Heart right ventricle (tissue), 16 donors: ENCODE measurements at regions not wholly inside any gene's neighbourhood (a gene's known extent, or its start where the extent isn't known, plus 50 kb on each side); places are given as distances from the start of the nearest gene placed in this dataset.

Experiments used
- ATAC-seq, 8 donors: fragments of 200-7000 bp; cut with Tn5 transposase; one replicate each; pipeline ENCODE4 v1.9.1; 2020; ENCODE audit warnings: mild to moderate bottlenecking in 8 of 8, moderate library complexity in 8 of 8, moderate number of reproducible peaks in 1 of 8
- DNase-seq, 2 donors: peaks; one replicate each; pipeline ENCODE4 v3.0.0-alpha.2; 2020
- H3K27ac ChIP-seq, 10 donors: fragments of 200-600 bp; sonication (generic) in 2 of 10; one replicate each; pipeline versions ENCODE4 v1.5.0 to v1.8.0; 2020 to 2022; ENCODE audit warnings: mild to moderate bottlenecking in 3 of 10
- H3K27me3 ChIP-seq, 7 donors: fragments of 200-600 bp; one replicate each; pipeline ENCODE4 v1.8.0; 2021 to 2022; ENCODE audit warnings: mild to moderate bottlenecking in 2 of 7
- H3K36me3 ChIP-seq, 9 donors: fragments of 200-600 bp; sonication (generic) in 1 of 9; one replicate each; pipeline versions ENCODE4 v1.5.0 to v1.8.0; 2020 to 2022; ENCODE audit warnings: mild to moderate bottlenecking in 2 of 9
- H3K4me1 ChIP-seq, 9 donors: fragments of 200-600 bp; sonication (generic) in 1 of 9; one replicate each; pipeline versions ENCODE4 v1.5.0 to v1.8.0; 2020 to 2022; ENCODE audit warnings: mild to moderate bottlenecking in 4 of 9
- H3K4me3 ChIP-seq, 10 donors: fragments of 200-600 bp; sonication (generic) in 2 of 10; one replicate each; pipeline versions ENCODE4 v1.5.0 to v1.8.0; 2020 to 2022; ENCODE audit warnings: mild to moderate bottlenecking in 7 of 10, moderate library complexity in 2 of 10
- H3K9me3 ChIP-seq, 11 donors: fragments of 200-600 bp in 10 of 11; sonication (generic) in 2 of 11; one replicate each; pipeline versions ENCODE4 v1.5.0 to v1.8.0; 2013 to 2022; ENCODE audit warnings: mild to moderate bottlenecking in 2 of 11, control low read depth in 1 of 11, moderate library complexity in 1 of 11
- CTCF ChIP-seq, 9 donors: fragments of 200-600 bp; sonication (generic) in 2 of 9; IDR thresholded peaks; one replicate each; pipeline versions ENCODE4 v1.5.0 to v1.8.0; 2021 to 2022; ENCODE audit warnings: antibody characterized with exemption in 9 of 9, mild to moderate bottlenecking in 5 of 9, moderate library complexity in 1 of 9
- WGBS, 2 donors: extraction: QIAGEN DNeasy Blood & Tissue Kit; methylation state at CpG; one replicate each; pipeline ENCODE4 v1.1.7; 2013; ENCODE audit warnings: inconsistent platforms in 1 of 2; 5-methylcytosine and 5-hydroxymethylcytosine counted together
- intact Hi-C, 10 donors: fragments of 100-400 bp; cut with DNase I; formaldehyde crosslinking; loops; one replicate each; pipeline versions ENCODE4 v1.11.1 to v1.14.2; 2022
- donor health status: Arrhythmogenic right ventricular cardiomyopathy.
- donor health status: ischemic (EF 13 %, LVEDD 7.1; RV severe dilation, severe dysfunction).
- donor health status: healthy with polysubstance abuse.
- donor health status: DM: no; HTN: yes; CAD: no.
- donor health status: DM: no; HTN: no; CAD: no.
- donor health status: ischemic (EF 25% LVEDD 6.9; RV normal size, moderate dysfunction).
- donor health status: ischemic (EF 25% LVEDD 5.7; RV mildly dilated, moderate dysfunction).
- donor health status: healthy.
- donor health status: DM: yes; HTN: yes; CAD: no.
- donor health status: Ischemic cardiomyopathy.
- donor health status: ischemic (EF 35%, LVEDD 5.7; RV mildly dilated, moderate dysfunction).
- donor health status: nonischemic (EF 11% LVEDD 7.7; RV severe dilation, severe dysfunction).
- donor health status: DM: yes; HTN: yes; CAD: no.
- donor health status: PGD.
- donor health status: ischemic (EF 29% LVEDD 5.4; RV normal size, mild dysfunction).
- donor health status: nonischemic (EF 23%, LVEDD 6.1; RV moderate dilation, normal function).

DNA sequence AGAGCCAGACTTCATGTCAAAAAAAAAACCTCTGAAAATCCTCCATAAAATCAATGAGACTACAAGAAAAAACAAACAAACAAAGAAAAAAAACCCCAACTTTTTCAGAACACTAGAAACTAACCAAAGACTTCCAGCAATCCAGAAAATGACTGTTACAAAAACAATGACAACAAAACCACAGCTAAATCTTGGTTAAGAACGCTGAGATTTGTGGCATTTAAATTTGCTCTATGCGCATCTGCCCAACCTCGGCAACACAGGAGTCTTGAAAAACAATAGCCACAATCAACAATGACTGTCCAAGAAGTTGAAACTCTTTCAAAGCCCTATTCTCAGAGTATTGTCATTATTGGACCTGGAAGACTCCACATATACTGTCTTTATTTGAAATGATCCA lies 402.4 kb downstream of the ZFHX3 start:
- intact Hi-C loops = no loop called here
- H3K36me3 ChIP-seq = no peaks in the 10 kb centered on the region
- 76 to 78% methylated on average over 3 of the region's 3 CpGs for WGBS, 2 donors
- no peak for TF ChIP-seq CTCF (IDR thresholded peaks at IDR 0.05)
- H3K27me3 ChIP-seq = no peaks in the 10 kb centered on the region
- DNase-seq = no peak
- no peak overlapping the region for H3K27ac ChIP-seq
- H3K4me1 ChIP-seq = no peaks in the 10 kb centered on the region
- ATAC-seq = no peak
- no peak overlapping the region for H3K4me3 ChIP-seq
- H3K9me3 ChIP-seq = peaks cover 0 to 18% (median 5%) of the 10 kb centered on the region in 11 donors

DNA sequence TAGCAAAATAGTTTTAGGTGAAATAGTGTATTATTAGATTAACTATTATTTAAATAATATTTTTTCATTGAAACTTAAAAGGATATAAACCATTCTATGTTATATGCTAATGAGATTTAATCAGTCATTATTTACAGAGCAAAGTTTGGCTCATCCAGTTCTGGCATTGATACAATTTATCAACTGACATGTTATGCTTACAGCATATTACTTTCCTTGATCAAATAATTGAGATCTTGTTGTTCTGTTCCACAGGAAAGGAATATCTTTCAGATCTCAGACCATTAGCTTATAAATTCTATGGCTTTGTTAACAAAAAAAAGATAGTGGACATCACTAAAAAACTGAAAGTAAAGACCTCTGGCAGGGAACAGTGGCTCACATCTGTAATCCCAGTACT lies 403.0 kb downstream of the ZFHX3 start:
- Histone ChIP-seq H3K27me3 (no peaks in the 10 kb centered on the region), H3K4me3 (no peak overlapping the region), H3K36me3 (no peaks in the 10 kb centered on the region), H3K9me3 (peaks cover 0 to 24% (median 11%) of the 10 kb centered on the region in 11 donors), H3K4me1 (no peaks in the 10 kb centered on the region), H3K27ac (no peak overlapping the region)
- ATAC-seq (no peak), DNase-seq (no peak)
- no peak for TF ChIP-seq CTCF (IDR thresholded peaks at IDR 0.05)
- intact Hi-C loops = no loop called here

DNA sequence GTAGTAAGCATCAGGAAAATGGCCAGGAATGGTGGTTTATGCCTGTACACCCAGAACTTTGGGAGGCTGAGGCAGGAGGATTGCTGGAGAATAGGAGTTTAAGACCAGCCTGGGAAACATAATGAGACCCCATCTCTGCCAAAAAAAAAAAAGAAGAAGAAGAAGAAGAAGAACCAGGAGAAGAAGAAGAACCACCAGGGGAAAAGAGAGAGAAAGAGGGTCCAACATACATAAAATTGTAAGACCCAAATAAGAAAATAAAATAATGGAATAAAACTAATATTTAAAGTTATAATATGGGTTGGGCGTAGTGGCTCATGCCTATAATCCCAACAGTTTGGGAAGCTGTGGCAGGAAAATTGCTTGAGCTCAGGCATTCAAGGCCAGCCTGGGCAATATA lies 408.4 kb downstream of the ZFHX3 start:
- DNase-seq (no peak), ATAC-seq (no peak)
- H3K9me3 ChIP-seq = peaks cover 0 to 48% (median 22%) of the 10 kb centered on the region in 11 donors
- no peaks in the 10 kb centered on the region for H3K27me3 ChIP-seq
- H3K4me1 ChIP-seq = no peaks in the 10 kb centered on the region
- no peak for TF ChIP-seq CTCF (IDR thresholded peaks at IDR 0.05)
- no peak overlapping the region for H3K4me3 ChIP-seq
- 100% methylated on average over 1 of the region's 1 CpG for WGBS, 2 donors
- H3K36me3 ChIP-seq = no peaks in the 10 kb centered on the region
- H3K27ac ChIP-seq = no peak overlapping the region
- intact Hi-C loops = no loop called here

DNA sequence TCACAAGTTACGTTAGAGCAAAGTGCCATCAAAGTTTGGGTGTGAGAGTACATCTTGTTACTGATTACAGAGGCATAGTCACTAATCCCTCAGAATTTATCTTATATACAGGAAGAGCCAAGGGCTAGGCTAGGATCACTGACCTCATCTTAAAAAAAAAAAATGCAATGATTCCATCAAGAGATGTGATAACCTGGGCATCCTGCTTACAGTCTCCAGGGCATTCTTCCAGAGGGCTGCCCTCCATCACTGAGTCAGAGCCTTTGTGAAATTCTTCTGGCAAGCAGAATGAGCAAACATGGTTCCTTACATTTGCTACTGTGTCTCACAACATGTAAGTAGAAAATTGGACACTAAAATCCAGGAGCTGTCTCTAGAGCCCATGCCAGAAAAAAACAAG lies 410.6 kb downstream of the ZFHX3 start:
- intact Hi-C loops = loop anchor here in 1 of 10 donors (2.0 kb wide), 1 partner anchor 61 kb away; no protein-coding TSS in a partner anchor
- Histone ChIP-seq H3K36me3 (no peaks in the 10 kb centered on the region), H3K27ac (no peak overlapping the region), H3K4me3 (no peak overlapping the region), H3K27me3 (no peaks in the 10 kb centered on the region), H3K9me3 (peaks cover 0 to 48% (median 22%) of the 10 kb centered on the region in 11 donors), H3K4me1 (no peaks in the 10 kb centered on the region)
- TF ChIP-seq CTCF (IDR thresholded peaks at IDR 0.05) = no peak
- ATAC-seq = no peak
- DNase-seq = no peak
- WGBS, 2 donors = 48 to 62% methylated on average over 1 of the region's 1 CpG
